ENCODE measurements at regions not wholly inside any gene's neighbourhood (a gene's known extent, or its start where the extent isn't known, plus 50 kb on each side); places are given as distances from the start of the nearest gene placed in this dataset.
"Not testable (repeated sequence)": the region's sequence is repeated elsewhere in the genome, so short reads cannot be mapped to it uniquely, and the experiment has no call there.

- DNase-seq: peak; percentile 45
Measured at GRCh38 chr18:961644-962355, 57.1 kb downstream of the ADCYAP1 start.

- DNase-seq: no peak
Measured at GRCh38 chr18:963276-963675, 58.6 kb downstream of the ADCYAP1 start.

- no peak for DNase-seq
Measured at GRCh38 chr18:965921-966758, 61.5 kb downstream of the ADCYAP1 start.

GRCh38 chr18:966759-967576 lies 62.3 kb downstream of the ADCYAP1 start:
- no peak for DNase-seq

- not testable (repeated sequence) for DNase-seq
Measured at GRCh38 chr18:968910-969309, 64.2 kb downstream of the ADCYAP1 start.

GRCh38 chr18:969311-969710 lies 64.6 kb downstream of the ADCYAP1 start:
- DNase-seq: not testable (repeated sequence)

GRCh38 chr18:974606-975005 lies 69.9 kb downstream of the ADCYAP1 start:
- DNase-seq: not testable (repeated sequence)

GRCh38 chr18:976393-977128 lies 71.9 kb downstream of the ADCYAP1 start:
- not testable (repeated sequence) for DNase-seq

- DNase-seq: not testable (repeated sequence)
Measured at GRCh38 chr18:977327-977726, 72.7 kb downstream of the ADCYAP1 start.

GRCh38 chr18:977732-978131 lies 73.1 kb downstream of the ADCYAP1 start:
- DNase-seq: not testable (repeated sequence)

- DNase-seq: no peak
Measured at GRCh38 chr18:980586-980985, 75.9 kb downstream of the ADCYAP1 start.

GRCh38 chr18:984004-984403 lies 79.3 kb downstream of the ADCYAP1 start:
- DNase-seq: peak; percentile 17

GRCh38 chr18:985212-985661 lies 80.6 kb downstream of the ADCYAP1 start:
- peak; percentile 96 for DNase-seq

GRCh38 chr18:986051-986450 lies 81.4 kb downstream of the ADCYAP1 start:
- peak; percentile 48 for DNase-seq

- DNase-seq: no peak
Measured at GRCh38 chr18:986552-986951, 81.9 kb downstream of the ADCYAP1 start.

- DNase-seq: no peak
Measured at GRCh38 chr18:987325-988186, 82.9 kb downstream of the ADCYAP1 start.

GRCh38 chr18:989425-989824 lies 84.8 kb downstream of the ADCYAP1 start:
- no peak for DNase-seq

GRCh38 chr18:990197-990596 lies 85.5 kb downstream of the ADCYAP1 start:
- DNase-seq: no peak

GRCh38 chr18:991441-991840 lies 86.8 kb downstream of the ADCYAP1 start:
- no peak for DNase-seq

GRCh38 chr18:993560-993959 lies 88.9 kb downstream of the ADCYAP1 start:
- DNase-seq: no peak

- no peak for DNase-seq
Measured at GRCh38 chr18:995629-996028, 91.0 kb downstream of the ADCYAP1 start.
